H1 (cell line): ENCODE measurements at regions not wholly inside any gene's neighbourhood (a gene's known extent, or its start where the extent isn't known, plus 50 kb on each side); places are given as distances from the start of the nearest gene placed in this dataset.

Source experiments
- CTCF ChIA-PET: fragments of 300-600 bp; sonication (Branson Sonifier 250); formaldehyde crosslinking; loops from one replicate; lab custom pipeline; 2021; ENCODE audit not compliant: partially characterized antibody; lab: Charles Lee
- POLR2A ChIA-PET: fragments of 300-600 bp; sonication (Branson Sonifier 250); formaldehyde crosslinking; loops from one replicate; lab custom pipeline; 2021; ENCODE audit warnings: inconsistent platforms; ENCODE audit not compliant: partially characterized antibody; lab: Charles Lee
- DNase-seq, 2 experiments: peaks; one replicate each; pipeline versions ENCODE4 v3.0.0 to v3.0.0-alpha.2; 2010 to 2022; ENCODE audit warnings: low spot score in 2 of 2, low read depth in 1 of 2, mixed read lengths in 1 of 2
- FAIRE-seq: peaks from 2 replicates; lab custom pipeline; 2011; peaks lifted over from hg19 to GRCh38; lab: Jason Lieb, UNC
- H2AFZ ChIP-seq: 2 replicates; pipeline ENCODE4 v1.8.1; 2012; ENCODE audit warnings: low read length, inconsistent platforms
- H2AK5ac ChIP-seq: 2 replicates; pipeline ENCODE4 v1.6.1; 2013; ENCODE audit warnings: low read depth, low read length
- H2BK120ac ChIP-seq: replicated peaks from 2 replicates; pipeline ENCODE3; 2013; ENCODE audit warnings: low read depth, low read length, inconsistent platforms
- H2BK12ac ChIP-seq: 2 replicates; pipeline ENCODE4 v1.6.1; 2013; ENCODE audit warnings: low read depth, low read length
- H2BK15ac ChIP-seq: 2 replicates; pipeline ENCODE4 v1.6.1; 2013; ENCODE audit warnings: low read length
- H2BK20ac ChIP-seq: 2 replicates; pipeline ENCODE4 v1.6.1; 2013; ENCODE audit warnings: low read length
- H2BK5ac ChIP-seq: 2 replicates; pipeline ENCODE4 v1.6.1; 2013; ENCODE audit warnings: low read depth, low read length
- H3K14ac ChIP-seq: 2 replicates; pipeline ENCODE4 v1.6.1; 2013; ENCODE audit warnings: inconsistent platforms; ENCODE audit not compliant: insufficient read length
- H3K18ac ChIP-seq: 2 replicates; pipeline ENCODE4 v1.6.1; 2013; ENCODE audit warnings: low read length; ENCODE audit errors: extremely low read depth
- H3K23ac ChIP-seq: 2 replicates; pipeline ENCODE4 v1.6.1; 2013; ENCODE audit warnings: inconsistent platforms; ENCODE audit not compliant: insufficient read length
- H3K23me2 ChIP-seq: 2 replicates; pipeline ENCODE4 v1.6.1; 2013; ENCODE audit warnings: low read depth, low read length
- H3K27ac ChIP-seq: 2 replicates; pipeline ENCODE4 v1.6.1; 2011; ENCODE audit warnings: low read depth, low read length, inconsistent platforms
- H3K27me3 ChIP-seq, 4 experiments: replicated peaks in 1 of 4; 1 replicate in 1 of 4; 2 replicates in 3 of 4; pipeline versions ENCODE4 v1.6.1 to v1.8.1; 2011 to 2013; ENCODE audit warnings: low read length in 3 of 4, mild to moderate bottlenecking in 3 of 4, inconsistent platforms in 2 of 4, mixed read lengths in 2 of 4, moderate library complexity in 1 of 4; ENCODE audit not compliant: control insufficient read depth in 3 of 4, insufficient read depth in 3 of 4; ENCODE audit errors: extremely low read depth in 1 of 4
- H3K36me3 ChIP-seq, 4 experiments: 2 replicates each; pipeline versions ENCODE4 v1.6.1 to v1.8.1; 2011 to 2013; ENCODE audit warnings: mild to moderate bottlenecking in 4 of 4, low read length in 3 of 4, moderate library complexity in 2 of 4, control low read depth in 1 of 4, inconsistent platforms in 1 of 4; ENCODE audit not compliant: insufficient read depth in 4 of 4, control insufficient read depth in 2 of 4
- H3K4ac ChIP-seq: replicated peaks from 2 replicates; pipeline ENCODE3; 2013; ENCODE audit warnings: low read length, low read depth, mixed read lengths, inconsistent platforms; ENCODE audit not compliant: insufficient read length
- H3K4me1 ChIP-seq, 4 experiments: replicated peaks in 1 of 4; 1 replicate in 1 of 4; 2 replicates in 3 of 4; pipeline versions ENCODE4 v1.6.1 to v1.8.1; 2011 to 2013; ENCODE audit warnings: low read length in 3 of 4, inconsistent platforms in 2 of 4, mixed read lengths in 1 of 4; ENCODE audit not compliant: insufficient read depth in 4 of 4, control insufficient read depth in 3 of 4
- H3K4me2 ChIP-seq, 2 experiments: 2 replicates each; pipeline versions ENCODE4 v1.6.1 to v1.8.1; 2011 to 2013; ENCODE audit warnings: low read depth in 2 of 2, low read length in 2 of 2, control low read depth in 1 of 2, inconsistent platforms in 1 of 2, mild to moderate bottlenecking in 1 of 2; ENCODE audit not compliant: insufficient read depth in 1 of 2
- H3K4me3 ChIP-seq, 4 experiments: fragments of 200-600, 300-600 bp in 1 of 4; sonication (generic), shearing (Covaris generic), sonication (Bioruptor Twin) in 1 of 4; 2 replicates each; pipeline versions ENCODE4 v1.5.1 to v1.8.1; 2011 to 2016; ENCODE audit warnings: low read length in 4 of 4, low read depth in 3 of 4, control low read depth in 2 of 4, inconsistent platforms in 2 of 4, mild to moderate bottlenecking in 2 of 4, mixed read lengths in 1 of 4, moderate library complexity in 1 of 4; ENCODE audit not compliant: insufficient read depth in 2 of 4; ENCODE audit errors: extremely low read depth in 1 of 4
- H3K56ac ChIP-seq: replicated peaks from 2 replicates; pipeline ENCODE3; 2013; ENCODE audit warnings: low read depth, mild to moderate bottlenecking, mixed read lengths, low read length, inconsistent platforms; ENCODE audit not compliant: insufficient read length
- H3K79me1 ChIP-seq: 2 replicates; pipeline ENCODE4 v1.6.1; 2013; ENCODE audit warnings: low read depth, low read length, control low read depth
- H3K79me2 ChIP-seq, 2 experiments: 2 replicates each; pipeline versions ENCODE4 v1.6.1 to v1.8.1; 2012 to 2013; ENCODE audit warnings: low read length in 2 of 2, mild to moderate bottlenecking in 2 of 2, inconsistent platforms in 1 of 2; ENCODE audit not compliant: insufficient read depth in 2 of 2, control insufficient read depth in 1 of 2
- H3K9ac ChIP-seq, 4 experiments: replicated peaks in 1 of 4; 1 replicate in 1 of 4; 2 replicates in 3 of 4; pipeline versions ENCODE4 v1.6.1 to v1.8.1; 2011 to 2013; ENCODE audit warnings: low read depth in 3 of 4, low read length in 3 of 4, control low read depth in 2 of 4, mild to moderate bottlenecking in 2 of 4, moderate library complexity in 2 of 4, inconsistent platforms in 1 of 4; ENCODE audit errors: extremely low read depth in 1 of 4
- H3K9me3 ChIP-seq, 2 experiments: 2 replicates each; pipeline versions ENCODE4 v1.6.1 to v1.8.1; 2012 to 2013; ENCODE audit warnings: mild to moderate bottlenecking in 2 of 2, moderate library complexity in 2 of 2, control low read depth in 1 of 2, inconsistent platforms in 1 of 2, low read depth in 1 of 2, low read length in 1 of 2, mixed read lengths in 1 of 2; ENCODE audit not compliant: insufficient read depth in 2 of 2
- H4K20me1 ChIP-seq, 2 experiments: replicated peaks in 1 of 2; 2 replicates each; pipeline versions ENCODE3 to v1.8.1; 2011 to 2013; ENCODE audit warnings: inconsistent platforms in 2 of 2, low read length in 2 of 2, mild to moderate bottlenecking in 1 of 2; ENCODE audit not compliant: insufficient read depth in 2 of 2, control insufficient read depth in 1 of 2
- H4K5ac ChIP-seq: 2 replicates; pipeline ENCODE4 v1.6.1; 2013; ENCODE audit warnings: low read length, low read depth, mixed read lengths, inconsistent platforms; ENCODE audit not compliant: insufficient read length
- H4K8ac ChIP-seq: 2 replicates; pipeline ENCODE4 v1.8.0; 2013; ENCODE audit warnings: mild to moderate bottlenecking, moderate library complexity, low read length, inconsistent platforms; ENCODE audit not compliant: insufficient read depth; ENCODE audit errors: extremely low read depth
- H4K91ac ChIP-seq: replicated peaks from 2 replicates; pipeline ENCODE3; 2013; ENCODE audit warnings: low read length, mixed read lengths, inconsistent platforms; ENCODE audit not compliant: insufficient read length
- RNF2 ChIP-seq: fragments of 200-900, 300-1000 bp; sonication (generic); IDR thresholded peaks from 2 replicates; pipeline ENCODE4 v1.7.1; 2016; ENCODE audit warnings: borderline replicate concordance, low read depth, mild to moderate bottlenecking, antibody characterized with exemption, low read length; ENCODE audit not compliant: poor library complexity, severe bottlenecking; ENCODE audit errors: missing control alignments
- WGBS, 2 experiments: shearing (Covaris generic) in 1 of 2; methylation state at CpG; one replicate each; pipeline versions ENCODE4 v1.1.6 to v1.1.7; 2013 to 2015; ENCODE audit warnings: low lambda C conversion rate in 2 of 2, mixed read lengths in 2 of 2, inconsistent platforms in 1 of 2, low coverage in 1 of 2, missing lambda C conversion rate in 1 of 2; ENCODE audit not compliant: insufficient replicate concordance in 2 of 2, insufficient coverage in 1 of 2, insufficient read length in 1 of 2; ENCODE audit errors: extremely low coverage in 1 of 2, missing lambda C conversion rate in 1 of 2; 5-methylcytosine and 5-hydroxymethylcytosine counted together

- H3K9me3 ChIP-seq, result no peaks in the 10 kb centered on the region
- H3K9ac ChIP-seq, result no peak overlapping the region; a peak in 1 of 7 replicates
- no peak overlapping the region for H4K5ac ChIP-seq
- no peak overlapping the region for H3K27ac ChIP-seq
- H3K36me3 ChIP-seq, result no peaks in the 10 kb centered on the region
- no peaks in the 10 kb centered on the region for H3K79me1 ChIP-seq
- H3K23ac ChIP-seq, result no peak overlapping the region
- no peak for FAIRE-seq
- no peak overlapping the region for H2BK120ac ChIP-seq
- H3K4me2 ChIP-seq, result no peak overlapping the region
- no peak overlapping the region for H4K91ac ChIP-seq
- ChIA-PET CTCF (interaction anchor here (0.7 to 0.8 kb wide), 2 partner anchors 16 to 299 kb away, joined by 3 read pairs; no protein-coding TSS in a partner anchor), POLR2A (interaction anchor here (1.9 kb wide), 1 partner anchor 9 kb away, joined by 5 read pairs; no protein-coding TSS in a partner anchor)
- H3K4me1 ChIP-seq, result peaks cover 0 to 10% (median 9%) of the 10 kb centered on the region in 4 experiments; a peak in 5 of 7 replicates
- H3K27me3 ChIP-seq, result no peaks in the 10 kb centered on the region
- H2BK15ac ChIP-seq, result no peak overlapping the region
- H2BK20ac ChIP-seq, result no peak overlapping the region
- H3K56ac ChIP-seq, result no peak overlapping the region
- H3K79me2 ChIP-seq, result no peaks in the 10 kb centered on the region
- H4K8ac ChIP-seq, result no peak overlapping the region
- H2BK5ac ChIP-seq, result no peak overlapping the region
- no peak overlapping the region for H3K4ac ChIP-seq
- H3K23me2 ChIP-seq, result no peaks in the 10 kb centered on the region
- TF ChIP-seq RNF2, result no peak
- no peak overlapping the region for H2AK5ac ChIP-seq
- WGBS, 2 experiments, result 91% methylated on average over 10 of the region's 10 CpGs; no CpG with 5 or more reads in 1 of the 2 experiments
- H3K4me3 ChIP-seq, result no peak overlapping the region
- no peak overlapping the region for H2BK12ac ChIP-seq
- H4K20me1 ChIP-seq, result no peaks in the 10 kb centered on the region
- no peak overlapping the region for H2AFZ ChIP-seq
- no peak for DNase-seq
- no peak overlapping the region for H3K18ac ChIP-seq
- no peak overlapping the region for H3K14ac ChIP-seq
These were observed 64.1 kb upstream of the RPS6KA2 start for GRCh38 chr6:166691199-166691598.
